Liver (tissue), 8 donors: ENCODE measurements at regions not wholly inside any gene's neighbourhood (a gene's known extent, or its start where the extent isn't known, plus 50 kb on each side); places are given as distances from the start of the nearest gene placed in this dataset.

ENCODE experiments used
- DNase-seq: peaks from one replicate; pipeline ENCODE4 v3.0.0-alpha.2; 2017; ENCODE audit warnings: low spot score
- H3K27ac ChIP-seq, 2 donors: one replicate each; pipeline ENCODE4 v1.7.0; 2013; ENCODE audit warnings: inconsistent platforms in 2 of 2, low read length in 2 of 2, control low read depth in 1 of 2, low read depth in 1 of 2, mild to moderate bottlenecking in 1 of 2
- H3K27me3 ChIP-seq, 4 donors: one replicate each; pipeline versions ENCODE4 v1.6.1 to v1.7.0; 2013; ENCODE audit warnings: low read length in 3 of 4, inconsistent platforms in 1 of 4, mild to moderate bottlenecking in 1 of 4, moderate library complexity in 1 of 4; ENCODE audit not compliant: control insufficient read depth in 4 of 4, insufficient read depth in 4 of 4
- H3K36me3 ChIP-seq, 4 donors: one replicate each; pipeline versions ENCODE4 v1.6.1 to v1.7.0; 2013; ENCODE audit warnings: low read length in 3 of 4, mild to moderate bottlenecking in 3 of 4, low read depth in 1 of 4, moderate library complexity in 1 of 4; ENCODE audit not compliant: control insufficient read depth in 4 of 4, insufficient read depth in 3 of 4
- H3K4me1 ChIP-seq, 4 donors: one replicate each; pipeline versions ENCODE4 v1.6.1 to v1.7.0; 2013; ENCODE audit warnings: low read length in 3 of 4, mild to moderate bottlenecking in 3 of 4, moderate library complexity in 1 of 4; ENCODE audit not compliant: control insufficient read depth in 4 of 4, insufficient read depth in 4 of 4
- H3K4me3 ChIP-seq, 3 donors: one replicate each; pipeline versions ENCODE4 v1.6.1 to v1.7.0; 2013; ENCODE audit warnings: low read length in 3 of 3, control low read depth in 1 of 3, low read depth in 1 of 3, mild to moderate bottlenecking in 1 of 3
- H3K9ac ChIP-seq, 2 donors: one replicate each; pipeline ENCODE4 v1.7.0; 2013; ENCODE audit warnings: low read length in 2 of 2, mild to moderate bottlenecking in 2 of 2, moderate library complexity in 2 of 2, control low read depth in 1 of 2, low read depth in 1 of 2
- H3K9me3 ChIP-seq, 4 donors: one replicate each; pipeline versions ENCODE4 v1.6.1 to v1.7.0; 2013; ENCODE audit warnings: low read length in 3 of 4; ENCODE audit not compliant: control insufficient read depth in 4 of 4
- ATF3 ChIP-seq: IDR thresholded peaks from 2 replicates; pipeline ENCODE4 v1.6.1; 2016; ENCODE audit warnings: antibody characterized with exemption
- CTCF ChIP-seq: fragments of 150-350 bp; IDR thresholded peaks from 2 replicates; pipeline ENCODE4 v1.5.1; 2017; ENCODE audit warnings: improper control_type of control experiment, low read depth, low read length; ENCODE audit not compliant: missing input control
- EGR1 ChIP-seq, 2 donors: IDR thresholded peaks; 2 replicates each; pipeline ENCODE4 v1.6.1; 2016 to 2018; ENCODE audit warnings: antibody characterized with exemption in 2 of 2, low read depth in 2 of 2
- FOXA1 ChIP-seq: IDR thresholded peaks from 2 replicates; pipeline ENCODE4 v1.6.1; 2016; ENCODE audit warnings: antibody characterized with exemption
- FOXA2 ChIP-seq: IDR thresholded peaks from 2 replicates; pipeline ENCODE4 v1.6.1; 2016; ENCODE audit warnings: antibody characterized with exemption
- GABPA ChIP-seq, 2 donors: IDR thresholded peaks in 1 of 2; conservative IDR thresholded peaks in 1 of 2; 2 replicates each; pipeline ENCODE4 v1.6.1; 2016; ENCODE audit warnings: antibody characterized with exemption in 2 of 2, mild to moderate bottlenecking in 1 of 2, moderate library complexity in 1 of 2
- HNF4A ChIP-seq, 2 donors: conservative IDR thresholded peaks; 2 replicates each; pipeline ENCODE4 v1.6.1; 2016; ENCODE audit warnings: antibody characterized with exemption in 2 of 2, mild to moderate bottlenecking in 2 of 2
- HNF4G ChIP-seq: IDR thresholded peaks from 2 replicates; pipeline ENCODE4 v1.6.1; 2016; ENCODE audit warnings: antibody characterized with exemption
- JUND ChIP-seq, 2 donors: IDR thresholded peaks; 2 replicates each; pipeline ENCODE4 v1.6.1; 2016; ENCODE audit warnings: antibody characterized with exemption in 2 of 2
- MAX ChIP-seq: IDR thresholded peaks from 2 replicates; pipeline ENCODE4 v1.6.1; 2016; ENCODE audit warnings: antibody characterized with exemption
- NR2F2 ChIP-seq: IDR thresholded peaks from 2 replicates; pipeline ENCODE4 v1.6.1; 2016; ENCODE audit warnings: antibody characterized with exemption
- RAD21 ChIP-seq, 2 donors: IDR thresholded peaks; 2 replicates each; pipeline ENCODE4 v1.6.1; 2016; ENCODE audit warnings: antibody characterized with exemption in 2 of 2, mild to moderate bottlenecking in 2 of 2
- REST ChIP-seq: IDR thresholded peaks from 2 replicates; pipeline ENCODE4 v1.6.1; 2016; ENCODE audit warnings: antibody characterized with exemption, mild to moderate bottlenecking
- RXRA ChIP-seq, 2 donors: IDR thresholded peaks; 2 replicates each; pipeline ENCODE4 v1.6.1; 2017 to 2018; ENCODE audit warnings: antibody characterized with exemption in 2 of 2, mild to moderate bottlenecking in 1 of 2
- SP1 ChIP-seq: IDR thresholded peaks from 2 replicates; pipeline ENCODE4 v1.6.1; 2018; ENCODE audit warnings: antibody characterized with exemption, mild to moderate bottlenecking
- TAF1 ChIP-seq: conservative IDR thresholded peaks from 2 replicates; pipeline ENCODE4 v1.6.1; 2016; ENCODE audit warnings: antibody characterized with exemption, mild to moderate bottlenecking
- YY1 ChIP-seq: IDR thresholded peaks from 2 replicates; pipeline ENCODE4 v1.6.1; 2016; ENCODE audit warnings: antibody characterized with exemption, mild to moderate bottlenecking
- ZBTB33 ChIP-seq: IDR thresholded peaks from 2 replicates; pipeline ENCODE4 v1.6.1; 2016; ENCODE audit warnings: antibody characterized with exemption
- whole genome bisulfite sequencing: extraction: QIAGEN DNeasy Blood & Tissue Kit; methylation state at CpG from one replicate; pipeline ENCODE4 v1.1.7; 2013; 5-methylcytosine and 5-hydroxymethylcytosine counted together
- donor health status: healthy.
- donor health status: healthy.
- donor health status: healthy.
- donor health status: healthy.
- donor health status: healthy.

- H3K4me3 ChIP-seq: no peak overlapping the region
- WGBS: 27% methylated on average over 1 of the region's 1 CpG
- no peak overlapping the region for H3K27ac ChIP-seq
- DNase-seq: no peak
- H3K9me3 ChIP-seq: no peaks in the 10 kb centered on the region
- H3K9ac ChIP-seq: no peak overlapping the region
- H3K36me3 ChIP-seq: no peaks in the 10 kb centered on the region
- H3K27me3 ChIP-seq: peaks cover 0 to 2% (median 0%) of the 10 kb centered on the region in 4 donors
- no peaks in the 10 kb centered on the region for H3K4me1 ChIP-seq
- TF ChIP-seq REST: no peak
- TF ChIP-seq GABPA (IDR thresholded peaks at IDR 0.05 in 1 of 2, conservative IDR thresholded peaks at IDR 0.05 in 1 of 2): no peak
- TF ChIP-seq ZBTB33: no peak
- no peak for TF ChIP-seq SP1
- TF ChIP-seq YY1: no peak
- no peak for TF ChIP-seq EGR1 (IDR thresholded peaks at IDR 0.05; ENCODE audit: low read depth in 2 of 2)
- no peak for TF ChIP-seq RXRA (IDR thresholded peaks at IDR 0.05)
- TF ChIP-seq FOXA2: no peak
- no peak for TF ChIP-seq MAX
- TF ChIP-seq ATF3: no peak
- no peak for TF ChIP-seq JUND (IDR thresholded peaks at IDR 0.05)
- no peak for TF ChIP-seq HNF4A (conservative IDR thresholded peaks at IDR 0.05)
- no peak for TF ChIP-seq NR2F2
- TF ChIP-seq TAF1: no peak
- TF ChIP-seq RAD21 (IDR thresholded peaks at IDR 0.05): no peak
- no peak for TF ChIP-seq CTCF
- TF ChIP-seq FOXA1: no peak
- no peak for TF ChIP-seq HNF4G
Observed at GRCh38 chr2:103875131-103875530, 978.8 kb upstream of the POU3F3 start.

GRCh38 chr2:103875531-103875930, 978.4 kb upstream of the POU3F3 start:
- H3K27ac ChIP-seq: no peak overlapping the region
- H3K4me3 ChIP-seq: no peak overlapping the region
- no peaks in the 10 kb centered on the region for H3K9me3 ChIP-seq
- peaks cover 0 to 2% (median 0%) of the 10 kb centered on the region in 4 donors for H3K27me3 ChIP-seq
- no peak overlapping the region for H3K9ac ChIP-seq
- 69% methylated on average over 3 of the region's 3 CpGs for WGBS
- H3K36me3 ChIP-seq: no peaks in the 10 kb centered on the region
- no peak for DNase-seq
- no peaks in the 10 kb centered on the region for H3K4me1 ChIP-seq
- TF ChIP-seq HNF4A (conservative IDR thresholded peaks at IDR 0.05): no peak
- TF ChIP-seq SP1: no peak
- TF ChIP-seq YY1: no peak
- no peak for TF ChIP-seq JUND (IDR thresholded peaks at IDR 0.05)
- no peak for TF ChIP-seq FOXA1
- TF ChIP-seq MAX: no peak
- TF ChIP-seq NR2F2: no peak
- no peak for TF ChIP-seq TAF1
- no peak for TF ChIP-seq HNF4G
- no peak for TF ChIP-seq GABPA (IDR thresholded peaks at IDR 0.05 in 1 of 2, conservative IDR thresholded peaks at IDR 0.05 in 1 of 2)
- TF ChIP-seq RXRA (IDR thresholded peaks at IDR 0.05): no peak
- no peak for TF ChIP-seq CTCF
- no peak for TF ChIP-seq ZBTB33
- no peak for TF ChIP-seq RAD21 (IDR thresholded peaks at IDR 0.05)
